ENCODE measurements at regions not wholly inside any gene's neighbourhood (a gene's known extent, or its start where the extent isn't known, plus 50 kb on each side); places are given as distances from the start of the nearest gene placed in this dataset.

DNA sequence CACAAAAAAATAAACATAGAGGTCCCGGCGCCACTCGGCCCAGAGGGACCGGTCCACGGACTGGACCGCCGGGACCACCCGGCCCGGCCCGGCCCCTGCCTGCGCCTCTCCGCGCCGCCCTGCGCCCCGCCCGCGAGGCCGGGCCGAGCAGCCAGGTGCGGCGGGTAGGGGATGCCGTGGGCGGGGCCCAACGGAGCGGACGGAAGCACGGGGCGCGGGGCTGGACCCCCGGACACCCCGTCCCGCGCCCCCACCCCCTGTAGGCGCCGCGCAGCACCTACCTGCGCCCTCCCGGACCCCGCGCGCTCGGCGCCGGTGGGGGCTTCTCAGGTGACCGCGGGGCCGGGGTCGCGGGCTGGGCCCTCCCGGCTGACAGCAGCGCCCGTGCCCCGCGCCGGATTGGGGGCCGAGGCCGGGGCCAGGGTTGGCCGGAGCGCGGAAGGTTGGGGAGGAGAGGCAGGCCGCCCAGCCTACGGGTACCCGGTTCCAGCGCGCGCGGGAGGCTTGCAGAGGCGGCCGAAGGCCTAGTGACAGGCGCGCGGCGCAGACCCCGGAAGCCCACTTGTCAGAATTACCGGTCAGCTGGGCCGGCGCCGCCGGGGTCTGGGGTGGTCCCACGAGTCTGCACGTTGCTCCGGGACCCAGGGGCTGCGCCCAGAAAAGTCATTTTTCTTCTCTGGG lies 351.9 kb upstream of the CAMK1G start:
- TF ChIP-seq, protein P1, sequence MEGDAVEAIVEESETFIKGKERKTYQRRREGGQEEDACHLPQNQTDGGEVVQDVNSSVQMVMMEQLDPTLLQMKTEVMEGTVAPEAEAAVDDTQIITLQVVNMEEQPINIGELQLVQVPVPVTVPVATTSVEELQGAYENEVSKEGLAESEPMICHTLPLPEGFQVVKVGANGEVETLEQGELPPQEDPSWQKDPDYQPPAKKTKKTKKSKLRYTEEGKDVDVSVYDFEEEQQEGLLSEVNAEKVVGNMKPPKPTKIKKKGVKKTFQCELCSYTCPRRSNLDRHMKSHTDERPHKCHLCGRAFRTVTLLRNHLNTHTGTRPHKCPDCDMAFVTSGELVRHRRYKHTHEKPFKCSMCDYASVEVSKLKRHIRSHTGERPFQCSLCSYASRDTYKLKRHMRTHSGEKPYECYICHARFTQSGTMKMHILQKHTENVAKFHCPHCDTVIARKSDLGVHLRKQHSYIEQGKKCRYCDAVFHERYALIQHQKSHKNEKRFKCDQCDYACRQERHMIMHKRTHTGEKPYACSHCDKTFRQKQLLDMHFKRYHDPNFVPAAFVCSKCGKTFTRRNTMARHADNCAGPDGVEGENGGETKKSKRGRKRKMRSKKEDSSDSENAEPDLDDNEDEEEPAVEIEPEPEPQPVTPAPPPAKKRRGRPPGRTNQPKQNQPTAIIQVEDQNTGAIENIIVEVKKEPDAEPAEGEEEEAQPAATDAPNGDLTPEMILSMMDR (IDR thresholded peaks at IDR 0.05): no peak
- ATAC-seq (ENCODE audit: low FRiP score): no peak
- no peak for DNase-seq (ENCODE audit: low spot score)

DNA sequence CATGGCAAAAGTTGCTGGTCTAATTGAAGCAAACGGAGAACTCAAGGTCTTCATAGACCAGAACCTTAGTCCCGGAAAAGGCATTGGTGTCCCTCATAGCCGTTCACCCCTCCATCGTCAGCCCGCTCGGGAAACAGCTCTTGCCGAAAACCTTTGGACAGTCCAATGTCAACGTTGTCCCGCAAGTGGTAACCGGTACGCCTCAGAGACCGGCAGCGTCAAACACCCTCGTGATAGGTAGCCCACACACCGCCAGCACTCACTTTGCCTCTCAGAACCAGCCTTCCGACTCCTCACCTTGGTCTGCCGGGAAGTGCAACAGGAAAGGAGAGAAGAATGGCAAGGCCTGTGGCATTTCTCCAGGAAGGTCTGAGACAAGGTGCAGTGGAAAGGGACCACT lies 351.3 kb upstream of the CAMK1G start:
- ATAC-seq (ENCODE audit: low FRiP score) (no peak), DNase-seq (ENCODE audit: low spot score) (no peak)
- TF ChIP-seq, protein P1 (IDR thresholded peaks at IDR 0.05): no peak

DNA sequence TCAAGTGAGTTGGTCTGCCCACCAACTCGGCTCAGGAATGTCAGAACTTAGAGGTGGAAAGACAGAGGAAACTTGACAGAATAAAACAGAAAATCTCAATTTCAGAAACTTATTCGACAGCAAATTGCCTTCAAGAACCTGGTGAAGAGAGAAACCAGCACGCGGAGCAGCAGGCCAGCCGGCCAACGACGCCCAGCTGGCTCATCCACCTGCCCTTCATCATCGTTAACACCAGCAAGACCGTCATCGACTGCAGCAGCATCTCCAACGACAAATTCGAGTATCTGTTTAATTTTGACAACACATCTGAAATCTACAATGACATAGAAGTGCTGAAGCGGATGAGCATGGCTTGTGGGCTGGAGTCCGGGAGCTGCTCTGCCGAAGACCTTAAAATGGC lies 350.8 kb upstream of the CAMK1G start:
- TF ChIP-seq, protein P1 (IDR thresholded peaks at IDR 0.05): no peak
- ATAC-seq (ENCODE audit: low FRiP score) (no peak), DNase-seq (ENCODE audit: low spot score) (no peak)

DNA sequence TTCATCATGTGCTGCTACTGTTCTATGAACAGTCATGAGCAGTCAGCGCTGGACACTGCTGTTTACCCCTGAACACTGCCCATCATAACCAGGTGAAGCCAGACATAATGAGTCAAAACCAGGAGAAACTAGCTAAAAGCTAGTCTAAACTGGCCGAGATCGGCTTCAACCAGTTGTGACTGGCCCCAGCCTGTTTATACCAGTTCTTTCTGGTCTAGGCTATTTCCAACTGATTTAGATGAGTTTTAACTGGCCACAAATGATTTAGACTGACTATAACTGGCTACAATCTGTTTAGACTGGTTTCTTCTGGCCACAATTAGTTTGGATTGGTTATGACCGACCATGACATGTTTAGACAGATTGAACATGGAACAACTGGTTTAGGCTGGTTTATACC lies 348.3 kb upstream of the CAMK1G start:
- TF ChIP-seq, protein P1 (IDR thresholded peaks at IDR 0.05): no peak
- ATAC-seq (ENCODE audit: low FRiP score) (no peak), DNase-seq (ENCODE audit: low spot score) (no peak)

DNA sequence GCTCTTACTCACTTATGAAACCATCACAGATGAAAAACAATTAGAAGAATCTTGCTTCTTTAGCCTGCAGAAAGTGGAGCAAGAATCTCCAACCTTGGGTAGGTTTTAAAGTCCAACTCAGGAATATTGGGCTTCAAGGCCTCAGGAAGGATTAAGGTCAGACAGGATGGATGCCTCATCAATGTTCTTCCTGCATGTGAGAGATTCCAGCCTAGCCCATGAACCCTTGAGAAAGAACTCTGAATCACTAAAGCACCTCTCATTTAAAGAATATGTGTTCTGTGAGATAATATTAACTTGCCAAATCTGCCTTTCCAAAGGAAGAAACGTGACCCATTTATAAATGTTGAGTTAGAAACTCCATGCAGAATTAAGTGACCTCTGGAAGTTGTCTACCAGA lies 345.2 kb upstream of the CAMK1G start:
- ATAC-seq (ENCODE audit: low FRiP score): no peak
- TF ChIP-seq, protein P1 (IDR thresholded peaks at IDR 0.05): no peak

DNA sequence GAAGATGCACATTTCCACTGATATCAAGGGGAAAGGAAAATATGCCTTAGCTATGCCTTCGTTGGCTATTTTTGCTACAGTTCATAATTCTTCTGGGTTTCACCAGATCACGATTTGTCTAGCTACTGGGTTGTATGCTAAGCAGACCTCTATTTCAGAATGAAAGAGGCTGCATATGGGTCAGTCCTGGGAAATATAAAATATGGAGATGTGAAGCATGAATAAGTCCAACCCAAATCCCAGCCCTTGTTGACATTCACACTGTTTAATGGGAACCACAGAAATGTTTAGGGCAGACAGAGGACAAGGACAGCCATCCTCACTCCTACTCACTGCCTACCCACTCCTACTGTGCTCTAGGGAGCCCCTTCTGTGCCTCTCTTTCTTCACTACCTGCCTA lies 343.2 kb upstream of the CAMK1G start:
- TF ChIP-seq, protein P1 (IDR thresholded peaks at IDR 0.05): no peak
- ATAC-seq (ENCODE audit: low FRiP score) (no peak), DNase-seq (ENCODE audit: low spot score) (no peak)

More for the DNA sequence above, 345.2 kb upstream of the CAMK1G start:
- no peak for DNase-seq (ENCODE audit: low spot score)

DNA sequence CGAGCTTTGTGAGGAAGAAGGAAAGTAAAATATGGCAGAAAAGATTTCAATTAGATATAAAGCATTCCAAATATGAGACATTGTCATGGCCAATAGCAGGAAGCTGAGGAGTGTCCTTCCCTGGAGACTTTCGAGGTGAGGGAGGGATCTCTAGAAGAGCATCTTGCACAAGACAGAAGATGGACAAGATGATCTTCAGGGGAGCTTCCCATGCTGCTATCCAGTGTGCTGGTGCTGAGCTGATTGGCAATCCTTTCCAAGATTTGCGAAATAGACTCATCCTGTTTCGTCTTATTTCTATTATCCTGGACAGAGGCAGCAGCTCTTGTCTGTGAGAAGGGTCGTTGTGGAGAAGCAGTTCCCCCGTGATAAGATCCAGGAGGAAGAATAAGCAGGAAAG lies 342.0 kb upstream of the CAMK1G start:
- no peak for ATAC-seq (ENCODE audit: low FRiP score)

More for the DNA sequence above, 342.0 kb upstream of the CAMK1G start:
- TF ChIP-seq, protein P1 (IDR thresholded peaks at IDR 0.05): no peak
- no peak for DNase-seq (ENCODE audit: low spot score)
